ENCODE measurements at regions not wholly inside any gene's neighbourhood (a gene's known extent, or its start where the extent isn't known, plus 50 kb on each side); places are given as distances from the start of the nearest gene placed in this dataset.
"Not testable (repeated sequence)": the region's sequence is repeated elsewhere in the genome, so short reads cannot be mapped to it uniquely, and the experiment has no call there.

- Histone ChIP-seq H3K9me3 (ENCODE audit: insufficient read depth, low read depth, low read length) (peaks cover 3% of the 10 kb centered on the region), H3K4me3 (ENCODE audit: insufficient read depth, low read depth, low read length) (no peak overlapping the region), H4K20me1 (ENCODE audit: insufficient read depth, low read length) (no peaks in the 10 kb centered on the region), H3K9ac (ENCODE audit: low read length) (no peak overlapping the region), H3K27ac (ENCODE audit: low read depth, low read length) (no peak overlapping the region), H3K4me2 (ENCODE audit: low read length) (no peak overlapping the region), H3K4me1 (ENCODE audit: insufficient read depth, low read length) (no peaks in the 10 kb centered on the region), H3K79me2 (ENCODE audit: insufficient read depth, low read length) (no peaks in the 10 kb centered on the region), H3K36me3 (ENCODE audit: insufficient read depth, low read length) (no peaks in the 10 kb centered on the region), H2AFZ (ENCODE audit: low read depth, low read length) (no peak overlapping the region), H3K27me3 (ENCODE audit: insufficient read depth, low read length) (no peaks in the 10 kb centered on the region)
- Mint-ChIP-seq H3K27me3 (ENCODE audit: low read depth, unreplicated experiment) (peaks cover 7% of the 10 kb centered on the region), H3K36me3 (ENCODE audit: low read depth, unreplicated experiment) (no peaks in the 10 kb centered on the region), H3K9me3 (ENCODE audit: unreplicated experiment) (no peaks in the 10 kb centered on the region), H3K27ac (ENCODE audit: unreplicated experiment) (no peak overlapping the region), H3K4me3 (ENCODE audit: unreplicated experiment) (no peak overlapping the region), H3K4me1 (ENCODE audit: low read depth, unreplicated experiment) (no peaks in the 10 kb centered on the region)
- no peak for TF ChIP-seq EZH2 (IDR thresholded peaks at IDR 0.05; ENCODE audit: insufficient read depth, low read length)
- TF ChIP-seq CTCF (IDR thresholded peaks at IDR 0.05; ENCODE audit: insufficient read depth, low read depth, low read length) = no peak
- FAIRE-seq = peak; percentile 5
- DNase-seq (ENCODE audit: low read depth) = no peak
These were observed 626.6 kb upstream of the SGCD start for GRCh38 chr5:155700333-155700732.

GRCh38 chr5:155711882-155712281 is 615.1 kb upstream of the SGCD start:
- no peaks in the 10 kb centered on the region for H3K4me1 Mint-ChIP-seq (ENCODE audit: low read depth, unreplicated experiment)
- Histone ChIP-seq H3K36me3 (ENCODE audit: insufficient read depth, low read length) (no peaks in the 10 kb centered on the region), H3K27me3 (ENCODE audit: insufficient read depth, low read length) (no peaks in the 10 kb centered on the region), H3K9me3 (ENCODE audit: insufficient read depth, low read depth, low read length) (no peaks in the 10 kb centered on the region), H4K20me1 (ENCODE audit: insufficient read depth, low read length) (no peaks in the 10 kb centered on the region), H2AFZ (ENCODE audit: low read depth, low read length) (no peak overlapping the region), H3K9ac (ENCODE audit: low read length) (no peak overlapping the region), H3K27ac (ENCODE audit: low read depth, low read length) (no peak overlapping the region), H3K4me1 (ENCODE audit: insufficient read depth, low read length) (no peaks in the 10 kb centered on the region), H3K79me2 (ENCODE audit: insufficient read depth, low read length) (no peaks in the 10 kb centered on the region), H3K4me2 (ENCODE audit: low read length) (no peak overlapping the region), H3K4me3 (ENCODE audit: insufficient read depth, low read depth, low read length) (no peak overlapping the region)
- DNase-seq (ENCODE audit: low read depth) (no peak), FAIRE-seq (no peak)
- peaks cover 3% of the 10 kb centered on the region for H3K27me3 Mint-ChIP-seq (ENCODE audit: low read depth, unreplicated experiment)
- no peak overlapping the region for H3K27ac Mint-ChIP-seq (ENCODE audit: unreplicated experiment)
- no peaks in the 10 kb centered on the region for H3K9me3 Mint-ChIP-seq (ENCODE audit: unreplicated experiment)
- H3K36me3 Mint-ChIP-seq (ENCODE audit: low read depth, unreplicated experiment) = no peaks in the 10 kb centered on the region
- no peak overlapping the region for H3K4me3 Mint-ChIP-seq (ENCODE audit: unreplicated experiment)
- TF ChIP-seq EZH2 (IDR thresholded peaks at IDR 0.05; ENCODE audit: insufficient read depth, low read length) (no peak), CTCF (IDR thresholded peaks at IDR 0.05; ENCODE audit: insufficient read depth, low read depth, low read length) (no peak)

DNA sequence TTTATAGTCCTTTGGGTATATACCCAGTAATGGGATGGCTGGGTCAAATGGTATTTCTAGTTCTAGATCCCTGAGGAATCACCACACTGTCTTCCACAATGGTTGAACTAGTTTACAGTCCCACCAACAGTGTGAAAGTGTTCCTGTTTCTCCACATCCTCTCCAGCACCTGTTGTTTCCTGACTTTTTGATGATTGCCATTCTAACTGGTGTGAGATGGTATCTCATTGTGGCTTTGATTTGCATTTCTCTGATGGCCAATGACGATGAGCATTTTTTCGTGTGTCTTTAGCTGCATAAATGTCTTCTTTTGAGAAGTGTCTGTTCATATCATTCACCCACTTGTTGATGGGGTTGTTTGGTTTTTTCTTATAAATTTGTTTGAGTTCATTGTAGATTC is 612.5 kb upstream of the SGCD start:
- H3K27me3 ChIP-seq (ENCODE audit: insufficient read depth, low read length); H3K4me3 Mint-ChIP-seq (ENCODE audit: unreplicated experiment): not testable (repeated sequence)

More for the DNA sequence above, 612.5 kb upstream of the SGCD start:
- not testable (repeated sequence) for H3K27ac Mint-ChIP-seq (ENCODE audit: unreplicated experiment); H3K36me3 ChIP-seq (ENCODE audit: insufficient read depth, low read length); H3K27ac ChIP-seq (ENCODE audit: low read depth, low read length); H3K9ac ChIP-seq (ENCODE audit: low read length); H3K4me3 ChIP-seq (ENCODE audit: insufficient read depth, low read depth, low read length); H2AFZ ChIP-seq (ENCODE audit: low read depth, low read length); H3K36me3 Mint-ChIP-seq (ENCODE audit: low read depth, unreplicated experiment); H3K4me1 ChIP-seq (ENCODE audit: insufficient read depth, low read length); DNase-seq (ENCODE audit: low read depth); H3K27me3 Mint-ChIP-seq (ENCODE audit: low read depth, unreplicated experiment); H3K4me1 Mint-ChIP-seq (ENCODE audit: low read depth, unreplicated experiment); H4K20me1 ChIP-seq (ENCODE audit: insufficient read depth, low read length); H3K79me2 ChIP-seq (ENCODE audit: insufficient read depth, low read length); H3K4me2 ChIP-seq (ENCODE audit: low read length); H3K9me3 Mint-ChIP-seq (ENCODE audit: unreplicated experiment); H3K9me3 ChIP-seq (ENCODE audit: insufficient read depth, low read depth, low read length); FAIRE-seq

Data from astrocyte (in vitro differentiated cells and primary cell).